ENCODE measurements at regions not wholly inside any gene's neighbourhood (a gene's known extent, or its start where the extent isn't known, plus 50 kb on each side); places are given as distances from the start of the nearest gene placed in this dataset.
"Not testable (repeated sequence)": the region's sequence is repeated elsewhere in the genome, so short reads cannot be mapped to it uniquely, and the experiment has no call there.

- Histone ChIP-seq H3K4me1 (no peaks in the 10 kb centered on the region), H3K4me3 (no peak overlapping the region), H3K27ac (no peak overlapping the region), H3K9me3 (no peaks in the 10 kb centered on the region), H3K27me3 (peaks cover 5% of the 10 kb centered on the region), H3K36me3 (no peaks in the 10 kb centered on the region)
- ATAC-seq: no peak
- DNase-seq: no peak
- TF ChIP-seq CTCF (IDR thresholded peaks at IDR 0.05): no peak
- intact Hi-C loops (cut with DNase I): no loop called here
These were observed 100.2 kb downstream of the FBXO8 start for GRCh38 chr4:174183259-174183658.

GRCh38 chr4:174181827-174182226 is 101.6 kb downstream of the FBXO8 start:
- H3K9me3 ChIP-seq: no peaks in the 10 kb centered on the region
- no peak for ATAC-seq
- DNase-seq: no peak
- H3K36me3 ChIP-seq: no peaks in the 10 kb centered on the region
- no peak for TF ChIP-seq CTCF (IDR thresholded peaks at IDR 0.05)
- intact Hi-C loops (cut with DNase I): no loop called here
- H3K4me1 ChIP-seq: no peaks in the 10 kb centered on the region
- H3K4me3 ChIP-seq: no peak overlapping the region
- no peak overlapping the region for H3K27ac ChIP-seq
- H3K27me3 ChIP-seq: peaks cover 13% of the 10 kb centered on the region

GRCh38 chr4:174177536-174177935 is 105.9 kb downstream of the FBXO8 start:
- H3K36me3 ChIP-seq: no peaks in the 10 kb centered on the region
- no peaks in the 10 kb centered on the region for H3K4me1 ChIP-seq
- no peaks in the 10 kb centered on the region for H3K9me3 ChIP-seq
- H3K27me3 ChIP-seq: peaks cover 10% of the 10 kb centered on the region
- intact Hi-C loops (cut with DNase I): no loop called here
- TF ChIP-seq CTCF (IDR thresholded peaks at IDR 0.05): no peak
- no peak overlapping the region for H3K4me3 ChIP-seq
- ATAC-seq: no peak
- no peak overlapping the region for H3K27ac ChIP-seq
- no peak for DNase-seq

GRCh38 chr4:174175836-174176235 is 107.6 kb downstream of the FBXO8 start:
- H3K36me3 ChIP-seq; intact Hi-C loops (cut with DNase I); H3K4me3 ChIP-seq; H3K4me1 ChIP-seq; H3K27ac ChIP-seq; H3K9me3 ChIP-seq; ATAC-seq; DNase-seq: not testable (repeated sequence)
- peaks cover 12% of the 10 kb centered on the region for H3K27me3 ChIP-seq

GRCh38 chr4:174173360-174173759 is 110.1 kb downstream of the FBXO8 start:
- no peak for TF ChIP-seq CTCF (IDR thresholded peaks at IDR 0.05)
- Histone ChIP-seq H3K4me1 (no peaks in the 10 kb centered on the region), H3K36me3 (no peaks in the 10 kb centered on the region), H3K9me3 (no peaks in the 10 kb centered on the region), H3K27ac (no peak overlapping the region), H3K4me3 (no peak overlapping the region), H3K27me3 (peaks cover 12% of the 10 kb centered on the region)
- intact Hi-C loops (cut with DNase I): no loop called here
- DNase-seq: no peak
- ATAC-seq: no peak

GRCh38 chr4:174172274-174172673 is 111.2 kb downstream of the FBXO8 start:
- intact Hi-C loops (cut with DNase I): no loop called here
- Histone ChIP-seq H3K4me1 (no peaks in the 10 kb centered on the region), H3K36me3 (no peaks in the 10 kb centered on the region), H3K9me3 (no peaks in the 10 kb centered on the region), H3K27me3 (peaks cover 6% of the 10 kb centered on the region), H3K27ac (no peak overlapping the region), H3K4me3 (no peak overlapping the region)
- ATAC-seq (no peak), DNase-seq (no peak)
- no peak for TF ChIP-seq CTCF (IDR thresholded peaks at IDR 0.05)
